ENCODE measurements at regions not wholly inside any gene's neighbourhood (a gene's known extent, or its start where the extent isn't known, plus 50 kb on each side); places are given as distances from the start of the nearest gene placed in this dataset.

DNA sequence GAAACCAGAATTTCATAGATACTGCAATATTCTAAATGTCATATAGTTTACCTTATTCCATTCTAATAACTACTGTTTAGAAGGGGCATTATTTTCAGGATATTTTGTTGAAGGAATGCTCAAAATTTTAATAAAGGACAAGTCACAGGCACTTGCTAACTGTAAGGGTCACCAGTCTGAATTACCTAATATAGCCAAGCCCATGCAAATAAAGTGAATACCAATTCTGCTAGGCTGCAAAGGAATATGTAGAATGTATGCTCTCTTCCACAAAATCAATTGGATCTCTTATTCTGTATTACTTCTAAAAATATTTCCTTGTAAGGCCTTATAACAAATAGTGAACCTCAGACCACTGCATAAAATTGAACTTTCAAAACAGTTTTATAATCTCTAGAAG, 52.3 kb upstream of the FAT4 start:
- DNase-seq (ENCODE audit: low spot score) (no peak), ATAC-seq (ENCODE audit: low read depth) (no peak)
- Histone ChIP-seq H3K36me3 (ENCODE audit: low read depth) (no peaks in the 10 kb centered on the region), H3K9me3 (ENCODE audit: severe bottlenecking) (no peaks in the 10 kb centered on the region), H3K4me1 (ENCODE audit: insufficient read depth, poor library complexity, severe bottlenecking) (peaks cover 15% of the 10 kb centered on the region), H3K27ac (ENCODE audit: poor library complexity, severe bottlenecking) (no peak overlapping the region), H3K27me3 (ENCODE audit: insufficient read depth, poor library complexity, severe bottlenecking) (no peaks in the 10 kb centered on the region), H3K4me3 (ENCODE audit: severe bottlenecking) (no peak overlapping the region)
- TF ChIP-seq, protein P1, sequence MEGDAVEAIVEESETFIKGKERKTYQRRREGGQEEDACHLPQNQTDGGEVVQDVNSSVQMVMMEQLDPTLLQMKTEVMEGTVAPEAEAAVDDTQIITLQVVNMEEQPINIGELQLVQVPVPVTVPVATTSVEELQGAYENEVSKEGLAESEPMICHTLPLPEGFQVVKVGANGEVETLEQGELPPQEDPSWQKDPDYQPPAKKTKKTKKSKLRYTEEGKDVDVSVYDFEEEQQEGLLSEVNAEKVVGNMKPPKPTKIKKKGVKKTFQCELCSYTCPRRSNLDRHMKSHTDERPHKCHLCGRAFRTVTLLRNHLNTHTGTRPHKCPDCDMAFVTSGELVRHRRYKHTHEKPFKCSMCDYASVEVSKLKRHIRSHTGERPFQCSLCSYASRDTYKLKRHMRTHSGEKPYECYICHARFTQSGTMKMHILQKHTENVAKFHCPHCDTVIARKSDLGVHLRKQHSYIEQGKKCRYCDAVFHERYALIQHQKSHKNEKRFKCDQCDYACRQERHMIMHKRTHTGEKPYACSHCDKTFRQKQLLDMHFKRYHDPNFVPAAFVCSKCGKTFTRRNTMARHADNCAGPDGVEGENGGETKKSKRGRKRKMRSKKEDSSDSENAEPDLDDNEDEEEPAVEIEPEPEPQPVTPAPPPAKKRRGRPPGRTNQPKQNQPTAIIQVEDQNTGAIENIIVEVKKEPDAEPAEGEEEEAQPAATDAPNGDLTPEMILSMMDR (IDR thresholded peaks at IDR 0.05; ENCODE audit: poor library complexity, severe bottlenecking), result no peak

DNA sequence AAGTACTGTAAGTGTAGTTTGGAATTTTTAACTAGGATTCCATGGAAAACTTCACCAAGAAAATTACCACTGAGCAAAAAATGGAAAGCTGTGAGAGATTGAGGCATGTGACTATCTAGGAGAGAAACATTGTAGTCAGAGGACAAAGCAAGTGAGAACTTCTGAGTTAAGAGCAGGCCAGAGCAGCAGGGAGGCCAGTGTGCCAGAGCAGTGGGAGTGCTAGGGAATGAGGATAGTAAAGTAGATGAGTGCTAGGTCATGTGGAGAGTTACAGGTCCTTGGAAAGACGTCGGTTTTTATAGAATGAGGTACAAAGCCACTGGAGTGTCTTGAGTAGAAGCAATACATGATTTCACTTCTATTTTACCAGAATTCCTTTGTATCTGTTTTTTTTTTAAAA, 52.7 kb upstream of the FAT4 start:
- Histone ChIP-seq H3K4me1 (ENCODE audit: insufficient read depth, poor library complexity, severe bottlenecking) (peaks cover 11% of the 10 kb centered on the region), H3K27ac (ENCODE audit: poor library complexity, severe bottlenecking) (no peak overlapping the region), H3K27me3 (ENCODE audit: insufficient read depth, poor library complexity, severe bottlenecking) (no peaks in the 10 kb centered on the region), H3K36me3 (ENCODE audit: low read depth) (no peaks in the 10 kb centered on the region), H3K4me3 (ENCODE audit: severe bottlenecking) (no peak overlapping the region), H3K9me3 (ENCODE audit: severe bottlenecking) (no peaks in the 10 kb centered on the region)
- ATAC-seq (ENCODE audit: low read depth) (no peak), DNase-seq (ENCODE audit: low spot score) (no peak)
- TF ChIP-seq, protein P1 (IDR thresholded peaks at IDR 0.05; ENCODE audit: poor library complexity, severe bottlenecking), result no peak

DNA sequence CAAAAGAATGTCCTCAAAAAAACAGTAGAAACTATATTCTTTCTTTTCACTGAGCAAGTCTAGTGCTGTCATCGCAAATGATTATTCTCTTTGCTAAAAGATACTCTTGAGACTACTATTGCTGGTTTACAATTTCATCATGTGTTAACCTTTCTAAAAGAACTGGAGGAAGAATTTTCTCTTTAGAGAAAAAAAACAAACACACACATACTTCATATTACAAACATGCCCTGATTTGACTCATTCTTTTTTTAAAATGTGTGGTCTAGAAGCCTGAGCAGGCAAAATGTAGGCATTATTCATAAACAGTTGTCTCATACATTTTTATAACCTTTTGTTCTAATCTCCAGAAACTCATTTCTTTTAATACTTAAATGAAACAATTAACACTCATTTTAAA, 60.6 kb upstream of the FAT4 start:
- no peak overlapping the region for H3K4me3 ChIP-seq (ENCODE audit: severe bottlenecking)
- DNase-seq (ENCODE audit: low spot score), result no peak
- no peaks in the 10 kb centered on the region for H3K27me3 ChIP-seq (ENCODE audit: insufficient read depth, poor library complexity, severe bottlenecking)
- TF ChIP-seq, protein P1 (IDR thresholded peaks at IDR 0.05; ENCODE audit: poor library complexity, severe bottlenecking), result no peak
- H3K9me3 ChIP-seq (ENCODE audit: severe bottlenecking), result no peaks in the 10 kb centered on the region
- no peaks in the 10 kb centered on the region for H3K36me3 ChIP-seq (ENCODE audit: low read depth)
- peak; percentile 50; the same call in 2 of the 3 replicates for ATAC-seq (ENCODE audit: low read depth)
- H3K4me1 ChIP-seq (ENCODE audit: insufficient read depth, poor library complexity, severe bottlenecking), result peaks cover 11% of the 10 kb centered on the region
- H3K27ac ChIP-seq (ENCODE audit: poor library complexity, severe bottlenecking), result no peak overlapping the region

DNA sequence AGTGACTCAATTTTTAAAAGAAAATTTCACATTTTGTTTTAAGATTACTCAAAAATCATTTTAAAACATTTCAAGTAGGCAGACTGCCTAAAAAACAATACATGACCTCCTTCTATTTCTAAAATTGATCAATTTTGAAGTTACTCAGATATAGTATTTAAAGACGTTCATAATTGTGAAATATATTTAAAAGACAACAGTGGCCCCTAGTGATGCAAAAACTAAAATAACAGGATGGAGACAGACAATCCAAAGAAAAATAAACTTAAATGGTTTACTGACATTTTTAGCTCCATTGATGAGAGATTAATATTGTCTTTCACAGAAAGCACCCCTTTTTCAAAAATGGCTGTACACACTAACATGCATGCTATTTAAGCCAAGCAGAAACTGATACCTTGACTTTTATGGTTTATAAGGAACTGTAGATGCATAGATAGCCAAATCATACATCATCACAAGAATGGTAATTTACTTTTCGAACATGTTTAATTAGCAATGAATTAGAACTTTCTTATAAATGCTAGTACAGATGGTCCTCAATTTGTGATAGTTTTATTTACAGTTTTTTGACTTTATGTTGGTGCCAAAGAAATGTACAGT, 69.8 kb upstream of the FAT4 start:
- DNase-seq (ENCODE audit: low spot score) (no peak), ATAC-seq (ENCODE audit: low read depth) (no peak)
- TF ChIP-seq, protein P1 (IDR thresholded peaks at IDR 0.05; ENCODE audit: poor library complexity, severe bottlenecking), result peak; percentile 76
- H3K4me3 ChIP-seq (ENCODE audit: severe bottlenecking), result no peak overlapping the region
- H3K9me3 ChIP-seq (ENCODE audit: severe bottlenecking), result no peaks in the 10 kb centered on the region
- no peaks in the 10 kb centered on the region for H3K36me3 ChIP-seq (ENCODE audit: low read depth)
- no peaks in the 10 kb centered on the region for H3K27me3 ChIP-seq (ENCODE audit: insufficient read depth, poor library complexity, severe bottlenecking)
- no peak overlapping the region for H3K27ac ChIP-seq (ENCODE audit: poor library complexity, severe bottlenecking)
- peaks cover 11% of the 10 kb centered on the region for H3K4me1 ChIP-seq (ENCODE audit: insufficient read depth, poor library complexity, severe bottlenecking)

DNA sequence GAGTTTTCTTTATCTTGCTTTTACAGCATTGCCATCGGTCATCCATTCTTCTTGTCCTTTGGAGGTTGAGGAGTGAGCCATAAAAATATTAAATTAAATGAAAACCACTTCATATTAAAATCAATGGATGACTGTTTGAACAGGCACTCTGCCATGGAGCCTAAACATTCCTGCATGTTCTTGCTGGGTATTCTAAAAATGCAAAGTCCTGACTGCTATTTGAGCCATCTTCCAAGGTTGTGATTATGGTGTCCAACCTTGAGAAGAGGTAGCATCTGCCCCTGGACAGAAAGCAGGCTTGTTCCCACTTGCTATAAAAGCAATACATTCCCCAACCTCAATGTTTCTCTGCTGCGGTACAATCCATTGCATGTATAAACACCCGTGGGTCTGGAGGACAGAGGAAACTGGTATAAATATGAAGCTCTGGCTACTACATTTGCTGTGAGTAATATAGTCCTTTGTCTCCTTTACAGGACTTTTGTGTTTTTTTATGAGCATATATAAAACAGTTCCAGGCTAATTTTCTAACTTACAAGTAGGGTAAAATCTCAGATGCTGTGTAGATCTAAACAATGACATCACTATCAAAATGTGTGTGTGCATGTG, 70.9 kb upstream of the FAT4 start:
- Histone ChIP-seq H3K4me3 (ENCODE audit: severe bottlenecking) (no peak overlapping the region), H3K36me3 (ENCODE audit: low read depth) (no peaks in the 10 kb centered on the region), H3K27ac (ENCODE audit: poor library complexity, severe bottlenecking) (peak overlapping the region; percentile 25), H3K4me1 (ENCODE audit: insufficient read depth, poor library complexity, severe bottlenecking) (peaks cover 11% of the 10 kb centered on the region), H3K9me3 (ENCODE audit: severe bottlenecking) (no peaks in the 10 kb centered on the region), H3K27me3 (ENCODE audit: insufficient read depth, poor library complexity, severe bottlenecking) (no peaks in the 10 kb centered on the region)
- TF ChIP-seq, protein P1 (IDR thresholded peaks at IDR 0.05; ENCODE audit: poor library complexity, severe bottlenecking), result no peak
- ATAC-seq (ENCODE audit: low read depth) (no peak), DNase-seq (ENCODE audit: low spot score) (no peak)

Measured in RWPE2 (cell line).